ENCODE measurements at regions not wholly inside any gene's neighbourhood (a gene's known extent, or its start where the extent isn't known, plus 50 kb on each side); places are given as distances from the start of the nearest gene placed in this dataset.

DNA sequence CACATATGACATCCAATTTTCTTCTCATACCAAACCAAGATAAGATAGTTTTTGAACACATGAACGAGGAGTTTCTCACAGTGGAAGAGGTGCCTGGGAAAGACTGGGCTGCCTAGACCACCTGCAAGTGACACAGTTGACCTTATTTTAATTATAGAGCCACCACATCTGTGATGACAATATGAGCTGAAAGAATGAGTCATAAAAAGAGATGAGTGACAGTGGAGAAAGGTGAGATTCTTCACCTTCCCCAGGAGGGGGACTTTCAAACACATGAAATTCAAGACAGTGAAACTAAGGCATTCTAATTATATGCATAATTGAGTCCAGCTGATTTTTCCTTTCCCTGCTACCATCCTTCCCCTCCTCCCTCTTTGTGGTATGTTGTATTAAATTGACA is 475.5 kb downstream of the NXPH1 start:
- Histone ChIP-seq H4K20me1 (ENCODE audit: insufficient read depth) (no peaks in the 10 kb centered on the region), H2AFZ (no peak overlapping the region), H3K4me1 (replicated peaks; ENCODE audit: insufficient read depth) (no peaks in the 10 kb centered on the region), H3K4me2 (no peak overlapping the region), H3K27ac (no peak overlapping the region), H3K79me2 (ENCODE audit: low read depth) (no peaks in the 10 kb centered on the region), H3K27me3 (ENCODE audit: insufficient read depth, low read depth) (no peaks in the 10 kb centered on the region), H3K9me2 (ENCODE audit: insufficient read depth) (no peaks in the 10 kb centered on the region), H3F3A (ENCODE audit: insufficient read depth, low read depth) (no peaks in the 10 kb centered on the region), H3K9me3 (ENCODE audit: insufficient read depth, low read depth) (no peaks in the 10 kb centered on the region), H3K36me3 (ENCODE audit: low read depth) (no peaks in the 10 kb centered on the region), H3K4me3 (no peak overlapping the region)
- DNase-seq: no peak
- intact Hi-C loops (cut with micrococcal nuclease; ENCODE audit: unreplicated experiment): no loop called here
- TF ChIP-seq EZH2 (IDR thresholded peaks at IDR 0.05; ENCODE audit: low read depth): no peak
- TF ChIP-seq, protein P1, sequence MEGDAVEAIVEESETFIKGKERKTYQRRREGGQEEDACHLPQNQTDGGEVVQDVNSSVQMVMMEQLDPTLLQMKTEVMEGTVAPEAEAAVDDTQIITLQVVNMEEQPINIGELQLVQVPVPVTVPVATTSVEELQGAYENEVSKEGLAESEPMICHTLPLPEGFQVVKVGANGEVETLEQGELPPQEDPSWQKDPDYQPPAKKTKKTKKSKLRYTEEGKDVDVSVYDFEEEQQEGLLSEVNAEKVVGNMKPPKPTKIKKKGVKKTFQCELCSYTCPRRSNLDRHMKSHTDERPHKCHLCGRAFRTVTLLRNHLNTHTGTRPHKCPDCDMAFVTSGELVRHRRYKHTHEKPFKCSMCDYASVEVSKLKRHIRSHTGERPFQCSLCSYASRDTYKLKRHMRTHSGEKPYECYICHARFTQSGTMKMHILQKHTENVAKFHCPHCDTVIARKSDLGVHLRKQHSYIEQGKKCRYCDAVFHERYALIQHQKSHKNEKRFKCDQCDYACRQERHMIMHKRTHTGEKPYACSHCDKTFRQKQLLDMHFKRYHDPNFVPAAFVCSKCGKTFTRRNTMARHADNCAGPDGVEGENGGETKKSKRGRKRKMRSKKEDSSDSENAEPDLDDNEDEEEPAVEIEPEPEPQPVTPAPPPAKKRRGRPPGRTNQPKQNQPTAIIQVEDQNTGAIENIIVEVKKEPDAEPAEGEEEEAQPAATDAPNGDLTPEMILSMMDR (conservative IDR thresholded peaks at IDR 0.05): no peak
- CTCF ChIA-PET: no interaction called here
- BruUV-seq (replicated peaks): no TSS peak
- POLR2A ChIA-PET (ENCODE audit: unreplicated experiment): interaction anchor here (0.7 kb wide), 1 partner anchor 391 kb away, joined by 10 read pairs; no protein-coding TSS in a partner anchor

DNA sequence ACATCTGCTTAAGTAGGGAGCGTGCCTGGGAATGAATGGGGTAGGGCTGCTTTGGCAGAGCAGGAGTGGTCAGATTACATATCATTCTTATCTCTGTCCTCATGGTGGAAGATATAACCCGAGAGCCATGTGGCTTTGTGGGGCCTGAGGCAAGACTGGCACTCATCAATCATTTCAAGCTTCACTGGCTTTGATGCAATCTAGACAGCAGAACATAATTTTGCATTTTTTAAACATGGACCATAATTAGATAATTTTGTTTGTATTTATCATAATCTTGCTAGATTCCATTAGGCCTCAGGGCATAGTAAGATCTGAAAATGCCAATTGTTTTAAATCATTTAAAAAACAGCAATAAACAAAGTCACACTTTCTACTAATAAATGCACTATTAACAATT is 480.3 kb downstream of the NXPH1 start:
- no TSS peak for BruUV-seq (replicated peaks)
- TF ChIP-seq, protein P1 (conservative IDR thresholded peaks at IDR 0.05): no peak
- TF ChIP-seq EZH2 (IDR thresholded peaks at IDR 0.05; ENCODE audit: low read depth): no peak
- 0 out of 2 replicates have a peak, but pooled peaks cover 3% of the 10 kb centered on the region for H3K9me2 ChIP-seq (ENCODE audit: insufficient read depth)

DNA sequence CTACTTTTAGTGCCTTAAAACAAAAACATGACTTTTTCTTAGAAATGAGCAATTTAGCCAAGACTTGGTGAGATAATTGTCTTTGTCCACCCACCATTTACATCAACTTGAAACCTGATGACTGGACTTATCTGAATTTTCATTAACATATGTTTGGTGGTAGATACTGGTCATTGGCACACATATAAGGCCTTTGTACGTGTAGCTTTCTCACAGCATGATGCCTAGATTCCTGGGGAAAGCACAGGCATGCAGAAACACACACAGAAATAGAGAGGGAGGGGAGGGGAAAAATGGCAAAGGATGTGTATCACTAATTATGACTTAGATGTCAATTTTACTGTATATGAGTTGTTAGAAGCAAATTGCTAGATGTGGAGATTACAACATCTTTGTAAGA is 488.4 kb downstream of the NXPH1 start:
- no peaks in the 10 kb centered on the region for H3K36me3 ChIP-seq (ENCODE audit: low read depth)
- no peaks in the 10 kb centered on the region for H3K9me3 ChIP-seq (ENCODE audit: insufficient read depth, low read depth)
- no peak for DNase-seq
- POLR2A ChIA-PET (ENCODE audit: unreplicated experiment): no interaction called here
- H2AFZ ChIP-seq: no peak overlapping the region
- no peaks in the 10 kb centered on the region for H3K4me1 ChIP-seq (replicated peaks; ENCODE audit: insufficient read depth)
- no peaks in the 10 kb centered on the region for H3K79me2 ChIP-seq (ENCODE audit: low read depth)
- BruUV-seq (replicated peaks): no TSS peak
- H3K4me3 ChIP-seq: no peak overlapping the region
- TF ChIP-seq EZH2 (IDR thresholded peaks at IDR 0.05; ENCODE audit: low read depth): no peak
- TF ChIP-seq, protein P1 (conservative IDR thresholded peaks at IDR 0.05): no peak
- H3F3A ChIP-seq (ENCODE audit: insufficient read depth, low read depth): no peaks in the 10 kb centered on the region
- no peaks in the 10 kb centered on the region for H4K20me1 ChIP-seq (ENCODE audit: insufficient read depth)
- H3K4me2 ChIP-seq: no peak overlapping the region
- intact Hi-C loops (cut with micrococcal nuclease; ENCODE audit: unreplicated experiment): no loop called here
- no peaks in the 10 kb centered on the region for H3K27me3 ChIP-seq (ENCODE audit: insufficient read depth, low read depth)
- CTCF ChIA-PET: no interaction called here
- H3K27ac ChIP-seq: no peak overlapping the region
- no peaks in the 10 kb centered on the region for H3K9me2 ChIP-seq (ENCODE audit: insufficient read depth)

More for the DNA sequence above, 480.3 kb downstream of the NXPH1 start:
- H3K36me3 ChIP-seq (ENCODE audit: low read depth): no peaks in the 10 kb centered on the region
- no peak overlapping the region for H3K4me2 ChIP-seq
- no peaks in the 10 kb centered on the region for H3K9me3 ChIP-seq (ENCODE audit: insufficient read depth, low read depth)
- no peaks in the 10 kb centered on the region for H3K4me1 ChIP-seq (replicated peaks; ENCODE audit: insufficient read depth)
- no peaks in the 10 kb centered on the region for H3F3A ChIP-seq (ENCODE audit: insufficient read depth, low read depth)
- H2AFZ ChIP-seq: no peak overlapping the region
- H3K4me3 ChIP-seq: no peak overlapping the region
- H3K27ac ChIP-seq: no peak overlapping the region
- CTCF ChIA-PET: no interaction called here
- intact Hi-C loops (cut with micrococcal nuclease; ENCODE audit: unreplicated experiment): no loop called here
- H3K79me2 ChIP-seq (ENCODE audit: low read depth): no peaks in the 10 kb centered on the region
- POLR2A ChIA-PET (ENCODE audit: unreplicated experiment): no interaction called here
- H4K20me1 ChIP-seq (ENCODE audit: insufficient read depth): no peaks in the 10 kb centered on the region
- no peaks in the 10 kb centered on the region for H3K27me3 ChIP-seq (ENCODE audit: insufficient read depth, low read depth)
- no peak for DNase-seq
